NCI-H524 treated with DMSO at 0.1 percent for 48 hours (cell line): ENCODE measurements at regions not wholly inside any gene's neighbourhood (a gene's known extent, or its start where the extent isn't known, plus 50 kb on each side); places are given as distances from the start of the nearest gene placed in this dataset.

Source experiments
- DNase-seq: peaks from one replicate; lab custom pipeline; 2025; lab: John Stamatoyannopoulos, UW

GRCh38 chr2:150319085-150319484 is 168.4 kb downstream of the RND3 start:
- no peak for DNase-seq

DNA sequence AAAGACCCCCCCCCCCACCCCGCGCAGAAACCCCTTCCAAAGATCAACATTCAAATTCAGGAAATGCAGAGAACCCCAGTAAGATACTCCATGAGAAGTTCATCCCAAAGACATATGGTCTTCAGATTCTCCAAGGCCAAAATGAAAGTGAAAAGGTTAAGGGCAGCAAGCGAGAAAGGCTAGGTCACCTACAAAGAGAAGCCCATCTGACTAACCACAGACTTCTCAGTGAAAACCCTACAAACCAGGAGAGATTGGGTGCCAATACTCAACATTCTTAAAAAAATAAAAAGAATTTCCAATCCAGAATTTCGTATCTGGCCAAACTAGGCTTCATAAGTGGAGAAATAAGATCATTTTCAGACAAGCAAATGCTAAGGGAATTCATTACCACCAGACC is 175.2 kb downstream of the RND3 start:
- DNase-seq = no peak

DNA sequence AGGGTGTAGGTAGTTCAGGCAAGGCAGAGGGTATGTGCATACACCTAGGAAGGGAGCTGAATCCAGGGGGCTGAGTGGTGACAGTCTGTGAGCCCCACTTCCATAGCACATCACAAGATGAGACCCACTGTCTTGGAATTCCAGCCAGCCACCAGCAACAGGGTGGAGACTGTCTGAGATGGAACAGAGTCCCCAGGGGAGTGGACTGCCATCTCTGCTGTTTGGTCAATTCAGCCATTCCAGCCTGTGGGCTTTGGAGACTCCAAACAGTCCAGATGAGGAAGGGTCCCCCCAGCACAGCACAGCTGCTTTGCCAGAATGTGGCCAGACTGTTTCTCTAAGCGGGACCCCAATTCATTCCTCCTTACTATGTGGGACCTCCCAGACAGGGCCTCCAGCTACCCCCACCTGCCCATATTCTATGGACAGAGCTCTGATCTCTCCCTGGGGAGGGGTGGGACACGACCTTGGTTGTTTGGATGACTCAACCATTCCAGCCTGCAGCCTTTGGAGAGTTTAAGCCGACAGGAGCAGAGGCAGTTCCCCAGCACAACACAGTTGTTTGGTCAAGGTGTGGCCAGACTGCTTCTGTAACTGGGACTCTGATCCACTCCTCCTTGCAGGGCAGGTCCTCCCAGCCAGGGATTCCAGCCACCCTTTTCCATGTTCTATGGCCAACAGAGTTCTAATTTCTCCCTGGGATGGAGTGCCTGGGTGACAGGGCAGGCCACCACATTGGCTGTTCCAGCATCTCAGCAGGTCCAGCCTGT is 178.0 kb downstream of the RND3 start:
- DNase-seq = no peak

DNA sequence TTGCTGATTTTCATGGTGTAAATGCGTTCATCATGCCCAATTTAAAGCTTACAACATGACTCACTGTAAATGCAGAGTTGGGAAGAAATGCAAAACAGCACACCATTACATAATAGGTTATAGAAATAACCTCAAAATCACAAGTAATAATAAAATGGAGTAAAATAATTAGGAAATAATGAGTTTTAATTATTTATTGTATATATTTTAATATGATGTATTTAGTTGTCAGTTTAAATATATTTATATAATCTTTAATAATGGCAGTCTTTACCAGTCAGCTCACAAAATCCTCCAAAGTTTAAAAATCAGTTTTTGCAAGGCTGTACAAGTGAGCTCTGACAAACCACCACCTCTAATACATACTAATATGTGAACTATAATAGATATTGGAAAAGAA is 180.2 kb downstream of the RND3 start:
- DNase-seq = no peak

- DNase-seq = no peak
Measured at GRCh38 chr2:150303281-150303680, 184.2 kb downstream of the RND3 start.

GRCh38 chr2:150298571-150299305 is 188.7 kb downstream of the RND3 start:
- DNase-seq = no peak

GRCh38 chr2:150296770-150297546 is 190.5 kb downstream of the RND3 start:
- DNase-seq = no peak

DNA sequence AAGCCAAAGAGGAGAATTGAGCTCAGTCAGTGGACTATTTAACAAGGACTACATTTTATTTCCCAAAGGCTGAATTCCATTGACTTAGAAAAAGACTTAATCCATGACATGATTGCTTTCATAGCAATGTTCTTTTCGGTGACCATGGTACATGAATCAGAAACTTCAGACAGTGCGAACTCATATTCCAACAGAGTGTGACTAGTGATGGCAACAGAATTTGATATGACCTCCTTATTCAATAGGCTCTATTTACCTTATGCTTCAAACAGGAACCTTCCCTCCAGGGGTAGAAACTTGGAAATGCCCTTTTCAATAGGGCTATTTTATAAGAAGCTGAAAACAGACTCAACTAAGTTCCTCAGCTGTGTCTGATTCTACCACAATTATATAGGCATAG is 191.9 kb downstream of the RND3 start:
- DNase-seq = no peak

DNA sequence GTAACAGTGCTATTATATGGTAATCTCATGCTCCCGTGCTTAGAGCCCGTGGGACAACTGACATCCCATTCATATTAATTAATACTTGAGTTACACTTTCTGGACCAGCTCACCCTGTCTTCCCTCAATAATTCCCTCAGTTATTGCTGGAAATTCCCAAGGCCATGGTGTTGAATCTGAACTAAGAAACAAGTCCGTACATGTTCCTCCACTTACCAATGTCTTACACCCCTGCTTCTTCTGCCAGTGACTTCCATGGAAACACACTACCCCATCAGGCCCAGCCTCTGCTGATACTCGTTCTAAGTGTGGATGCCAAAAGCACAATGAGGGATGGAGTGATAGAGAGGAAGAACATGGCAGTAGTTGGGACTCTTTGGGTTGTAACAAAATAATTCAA is 193.7 kb downstream of the RND3 start:
- DNase-seq = no peak

- DNase-seq = no peak
Measured at GRCh38 chr2:150292807-150293206, 194.7 kb downstream of the RND3 start.

DNA sequence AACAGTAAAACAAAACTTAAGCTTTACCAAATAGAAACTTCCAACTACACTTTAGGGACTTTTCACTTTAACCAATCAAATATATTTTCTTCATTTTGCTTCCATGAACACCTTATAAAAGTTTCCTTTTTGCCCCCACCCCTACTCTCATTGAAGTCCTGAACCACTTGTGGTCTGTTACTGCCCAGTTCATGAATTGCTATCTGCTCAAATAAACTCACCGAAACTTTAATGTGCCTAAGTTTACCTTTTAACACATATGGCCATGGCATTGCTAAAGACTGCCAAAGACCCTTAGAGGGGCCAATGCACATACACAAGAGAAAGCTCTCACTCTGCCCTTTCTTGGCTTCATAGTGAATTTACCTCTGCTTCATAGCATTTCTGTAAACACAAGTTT is 195.3 kb downstream of the RND3 start:
- DNase-seq = no peak

DNA sequence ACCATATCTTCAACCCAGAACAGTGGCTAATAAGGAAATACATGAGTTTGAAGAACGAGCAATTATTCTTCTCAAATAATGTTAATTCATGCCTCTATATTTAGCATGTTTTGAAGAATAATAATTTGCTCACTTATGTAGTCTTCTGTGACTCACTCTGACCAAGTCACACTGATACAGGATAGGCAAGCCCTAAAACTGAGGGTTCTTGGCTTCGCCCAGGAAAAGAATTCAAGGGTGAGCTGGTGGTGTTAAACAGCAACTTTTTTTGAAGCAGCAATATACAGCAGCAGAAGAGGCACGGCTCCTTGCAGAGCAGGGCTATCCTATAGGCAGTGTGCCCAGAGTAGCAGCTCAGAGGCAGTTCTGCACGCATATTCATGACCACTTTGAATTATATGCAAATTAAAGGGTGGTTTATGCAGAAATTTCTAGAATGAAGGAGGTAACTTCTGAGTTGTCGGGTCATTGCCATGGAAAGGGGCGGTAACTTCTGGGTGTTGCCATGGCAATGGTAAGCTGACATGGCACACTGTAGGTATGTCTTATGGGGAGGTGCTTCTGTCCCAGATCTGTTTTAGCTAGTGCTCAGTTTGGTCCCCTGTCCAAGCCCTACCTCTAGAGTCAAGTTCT is 200.6 kb downstream of the RND3 start:
- DNase-seq = no peak

- DNase-seq = no peak
Measured at GRCh38 chr2:150284116-150284515, 203.4 kb downstream of the RND3 start.

GRCh38 chr2:150282771-150283371 is 204.6 kb downstream of the RND3 start:
- DNase-seq = no peak

GRCh38 chr2:150282357-150282756 is 205.1 kb downstream of the RND3 start:
- no peak for DNase-seq

DNA sequence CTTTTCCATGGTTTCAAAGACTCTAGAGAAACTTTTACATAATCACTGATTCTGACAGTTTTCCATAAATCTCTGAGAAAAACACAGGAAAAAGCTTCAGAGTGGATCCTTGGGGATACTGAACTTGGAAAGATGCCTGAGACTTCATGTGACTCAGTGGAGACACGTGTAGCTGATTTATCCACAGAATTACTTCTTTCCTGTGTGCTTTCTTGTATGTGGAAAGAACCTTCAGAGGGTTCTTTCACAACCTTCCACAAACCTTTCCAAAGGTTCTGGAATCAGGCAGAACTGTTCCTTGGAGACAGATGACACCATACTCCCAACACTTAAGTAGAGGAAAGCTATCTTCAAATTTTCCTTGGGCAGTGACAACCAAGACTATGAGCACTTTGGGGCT is 207.2 kb downstream of the RND3 start:
- no peak for DNase-seq

GRCh38 chr2:150279686-150280085 is 207.8 kb downstream of the RND3 start:
- no peak for DNase-seq

DNA sequence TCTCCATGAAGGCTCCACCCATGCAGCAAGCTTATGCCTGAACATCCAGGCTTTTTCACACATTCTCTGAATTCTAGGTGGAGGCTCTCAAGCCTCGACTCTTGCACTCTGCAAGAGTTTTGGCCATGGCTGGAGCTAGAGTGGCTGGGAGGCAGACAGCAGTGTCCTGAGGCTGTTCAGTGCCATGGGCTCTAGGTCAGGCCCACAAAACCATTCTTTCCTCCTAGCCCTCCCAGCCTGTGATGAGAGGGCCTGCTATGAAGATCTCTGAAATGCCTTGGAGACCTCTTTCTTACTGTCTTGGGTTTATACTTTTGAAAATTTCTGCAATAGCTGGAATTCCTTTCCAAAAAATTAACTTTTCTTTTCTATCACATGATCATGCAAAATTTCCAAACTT is 210.7 kb downstream of the RND3 start:
- DNase-seq = no peak

DNA sequence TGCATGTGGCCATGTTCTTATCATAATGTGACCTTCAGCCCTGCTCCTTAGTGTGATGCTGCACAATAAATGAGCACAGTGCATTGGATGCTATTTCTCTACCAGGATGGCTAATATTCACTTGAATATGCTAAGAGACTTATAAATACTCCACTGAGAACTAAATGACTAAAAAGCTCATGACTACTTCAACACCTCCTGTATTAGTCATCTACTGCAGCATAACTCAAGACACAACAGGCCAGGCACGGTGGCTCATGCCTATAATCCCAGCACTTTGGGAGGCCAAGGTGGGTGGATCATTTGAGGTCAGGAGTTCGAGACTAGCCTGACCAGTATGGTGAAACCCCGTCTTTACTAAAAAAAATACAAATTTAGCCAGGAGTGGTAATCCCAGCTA is 213.4 kb downstream of the RND3 start:
- DNase-seq = no peak

DNA sequence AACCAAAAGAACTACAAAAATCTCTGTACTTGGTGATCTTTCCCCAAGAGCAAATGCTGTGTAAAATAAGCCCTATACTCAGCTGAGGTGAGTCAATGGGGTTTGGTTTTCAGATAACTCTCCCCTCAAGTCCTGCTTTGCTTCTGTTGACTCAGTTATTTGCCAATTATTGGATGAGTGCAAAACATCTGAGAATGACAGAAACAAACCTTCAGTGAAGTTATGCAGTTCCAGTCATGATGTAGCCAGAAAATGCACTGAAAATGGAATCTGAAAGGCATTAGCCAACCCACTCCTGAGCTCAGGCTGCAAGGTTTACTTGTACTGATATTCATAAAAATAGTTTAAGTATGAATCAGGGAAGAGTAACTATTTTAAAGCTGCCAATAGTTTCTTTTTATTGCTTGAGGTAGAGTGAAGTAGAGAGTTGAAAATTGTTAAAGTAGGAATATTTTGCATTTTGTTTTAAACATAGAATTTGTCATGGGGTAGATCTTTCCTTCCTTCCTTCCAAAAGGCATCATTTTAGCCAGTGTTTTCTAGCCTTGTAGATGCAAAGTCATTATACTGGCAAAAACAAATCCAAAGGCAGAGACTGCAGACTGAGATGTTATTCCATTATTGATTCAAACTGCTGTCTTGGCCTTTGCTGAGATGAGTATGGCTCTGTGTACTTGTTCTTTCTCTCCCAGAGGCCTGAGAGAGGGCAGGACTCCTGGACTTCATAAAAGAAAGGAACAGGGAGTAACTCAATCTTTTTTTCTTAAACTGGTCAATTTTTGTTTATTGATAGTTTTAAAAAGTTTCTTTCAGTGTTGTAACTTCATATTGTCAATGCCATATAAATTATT is 215.3 kb downstream of the RND3 start:
- no peak for DNase-seq
